Left ventricle myocardium inferior (tissue), 1 donor: ENCODE measurements at regions not wholly inside any gene's neighbourhood (a gene's known extent, or its start where the extent isn't known, plus 50 kb on each side); places are given as distances from the start of the nearest gene placed in this dataset.

ENCODE experiments used
- DNase-seq: peaks from one replicate; pipeline ENCODE4 v3.0.0-alpha.2; 2020
- H3K27ac ChIP-seq: fragments of 200-600 bp; replicated peaks from 2 replicates; pipeline ENCODE4 v1.8.0; 2021
- H3K27me3 ChIP-seq: fragments of 200-600 bp; 2 replicates; pipeline ENCODE4 v1.8.0; 2021; ENCODE audit warnings: low read depth
- H3K36me3 ChIP-seq: fragments of 200-600 bp; 2 replicates; pipeline ENCODE4 v1.8.0; 2021
- H3K4me1 ChIP-seq: fragments of 200-600 bp; 2 replicates; pipeline ENCODE4 v1.8.0; 2021
- H3K4me3 ChIP-seq: fragments of 200-600 bp; 2 replicates; pipeline ENCODE4 v1.8.0; 2021; ENCODE audit warnings: mild to moderate bottlenecking, moderate library complexity
- H3K9me3 ChIP-seq: fragments of 200-600 bp; replicated peaks from 2 replicates; pipeline ENCODE4 v1.8.0; 2021
- CTCF ChIP-seq: fragments of 200-600 bp; IDR thresholded peaks from 2 replicates; pipeline ENCODE4 v1.8.0; 2021; ENCODE audit warnings: antibody characterized with exemption, mild to moderate bottlenecking, borderline replicate concordance
- intact Hi-C: fragments of 100-400 bp; cut with micrococcal nuclease; formaldehyde crosslinking; loops from one replicate; pipeline ENCODE4 v1.11.0; 2022
- donor health status: DM: no; HTN: yes; CAD: no; lungs with severe emphysema.

- H3K4me1 ChIP-seq: peaks cover 9% of the 10 kb centered on the region
- H3K36me3 ChIP-seq: no peaks in the 10 kb centered on the region
- H3K9me3 ChIP-seq: no peaks in the 10 kb centered on the region
- no peaks in the 10 kb centered on the region for H3K27me3 ChIP-seq
- no peak overlapping the region for H3K27ac ChIP-seq
- intact Hi-C loops: no loop called here
- no peak for DNase-seq
- no peak for TF ChIP-seq CTCF
- H3K4me3 ChIP-seq: no peak overlapping the region
Measured at GRCh38 chr10:3723766-3724165, 61.2 kb downstream of the KLF6 start.

GRCh38 chr10:3720228-3721019, 64.6 kb downstream of the KLF6 start:
- Histone ChIP-seq H3K27me3 (no peaks in the 10 kb centered on the region), H3K9me3 (no peaks in the 10 kb centered on the region), H3K4me3 (no peak overlapping the region), H3K36me3 (no peaks in the 10 kb centered on the region), H3K27ac (peak overlapping the region; percentile 28), H3K4me1 (peaks cover 9% of the 10 kb centered on the region)
- peak; percentile 41 for DNase-seq
- intact Hi-C loops: no loop called here
- no peak for TF ChIP-seq CTCF

- Histone ChIP-seq H3K9me3 (no peaks in the 10 kb centered on the region), H3K27me3 (no peaks in the 10 kb centered on the region), H3K27ac (no peak overlapping the region), H3K4me1 (peaks cover 9% of the 10 kb centered on the region), H3K4me3 (no peak overlapping the region), H3K36me3 (no peaks in the 10 kb centered on the region)
- TF ChIP-seq CTCF: no peak
- DNase-seq: no peak
- intact Hi-C loops: no loop called here
Measured at GRCh38 chr10:3719024-3719843, 65.8 kb downstream of the KLF6 start.

- Histone ChIP-seq H3K4me3 (no peak overlapping the region), H3K4me1 (peaks cover 9% of the 10 kb centered on the region), H3K9me3 (peaks cover 17% of the 10 kb centered on the region), H3K27me3 (no peaks in the 10 kb centered on the region), H3K36me3 (no peaks in the 10 kb centered on the region), H3K27ac (no peak overlapping the region)
- DNase-seq: no peak
- intact Hi-C loops: no loop called here
- no peak for TF ChIP-seq CTCF
Measured at GRCh38 chr10:3716093-3716492, 68.9 kb downstream of the KLF6 start.

GRCh38 chr10:3714967-3715366, 70.0 kb downstream of the KLF6 start:
- intact Hi-C loops: no loop called here
- H3K36me3 ChIP-seq: no peaks in the 10 kb centered on the region
- no peaks in the 10 kb centered on the region for H3K4me1 ChIP-seq
- H3K27me3 ChIP-seq: no peaks in the 10 kb centered on the region
- no peak overlapping the region for H3K27ac ChIP-seq
- DNase-seq: no peak
- TF ChIP-seq CTCF: no peak
- no peak overlapping the region for H3K4me3 ChIP-seq
- H3K9me3 ChIP-seq: peaks cover 20% of the 10 kb centered on the region
